HUES64 (cell line): ENCODE measurements at regions not wholly inside any gene's neighbourhood (a gene's known extent, or its start where the extent isn't known, plus 50 kb on each side); places are given as distances from the start of the nearest gene placed in this dataset.

Source experiments
- H3K27ac ChIP-seq: 2 replicates; pipeline ENCODE4 v1.7.0; 2013; ENCODE audit warnings: low read depth, low read length, inconsistent platforms
- H3K27me3 ChIP-seq: 2 replicates; pipeline ENCODE4 v1.6.1; 2013; ENCODE audit warnings: mild to moderate bottlenecking, low read length; ENCODE audit not compliant: insufficient read depth
- H3K36me3 ChIP-seq: 2 replicates; pipeline ENCODE4 v1.6.1; 2013; ENCODE audit warnings: mild to moderate bottlenecking, low read length; ENCODE audit not compliant: insufficient read depth
- H3K4me1 ChIP-seq: 2 replicates; pipeline ENCODE4 v1.6.1; 2013; ENCODE audit warnings: mild to moderate bottlenecking, low read length, moderate library complexity; ENCODE audit not compliant: insufficient read depth
- H3K4me3 ChIP-seq: 2 replicates; pipeline ENCODE4 v1.5.1; 2013; ENCODE audit warnings: mild to moderate bottlenecking, low read length, moderate library complexity
- H3K9ac ChIP-seq: 2 replicates; pipeline ENCODE4 v1.6.1; 2013; ENCODE audit warnings: mild to moderate bottlenecking, low read depth, low read length
- H3K9me3 ChIP-seq: 2 replicates; pipeline ENCODE4 v1.6.1; 2013; ENCODE audit warnings: low read depth, low read length; ENCODE audit not compliant: insufficient read depth
- WGBS: fragments of 150-250, 120-280 bp; methylation state at CpG from one replicate; pipeline ENCODE4 v1.1.7; 2013; ENCODE audit warnings: missing lambda C conversion rate; 5-methylcytosine and 5-hydroxymethylcytosine counted together

DNA sequence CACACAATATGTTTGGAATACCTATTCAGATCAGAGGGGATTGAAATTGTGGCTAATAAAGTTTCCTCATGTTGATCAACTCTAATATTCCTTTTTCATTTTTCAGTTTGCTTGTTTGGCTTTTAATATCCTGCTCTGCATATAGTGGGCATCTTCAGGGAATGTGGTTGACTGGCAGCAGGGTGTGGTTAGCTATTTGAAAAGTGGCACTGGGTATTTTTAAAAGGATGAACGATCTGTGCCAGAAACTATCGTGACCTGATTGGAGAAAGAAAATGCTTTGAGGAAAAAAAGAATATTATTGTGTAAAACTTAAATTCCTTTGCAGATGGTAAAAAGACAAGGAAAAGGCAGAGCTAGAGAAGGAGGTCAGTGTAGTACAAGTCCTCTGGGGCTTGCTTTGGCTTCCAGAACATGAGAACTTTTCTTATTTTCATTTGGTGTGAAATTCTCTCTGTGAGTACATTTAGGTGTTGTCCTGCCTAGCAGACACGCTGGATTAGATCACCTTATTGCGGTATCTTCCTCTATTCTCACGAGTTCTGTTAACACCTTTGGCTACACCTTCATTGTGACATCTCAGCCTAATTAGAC lies 329.7 kb upstream of the SNX7 start:
- H3K36me3 ChIP-seq = no peaks in the 10 kb centered on the region
- H3K4me1 ChIP-seq = peaks cover 8% of the 10 kb centered on the region; the same call in 1 of the 2 replicates
- no peaks in the 10 kb centered on the region for H3K9me3 ChIP-seq
- no peak overlapping the region for H3K27ac ChIP-seq
- WGBS = 95% methylated on average over 5 of the region's 5 CpGs
- no peak overlapping the region for H3K9ac ChIP-seq
- H3K4me3 ChIP-seq = no peak overlapping the region
- no peaks in the 10 kb centered on the region for H3K27me3 ChIP-seq

DNA sequence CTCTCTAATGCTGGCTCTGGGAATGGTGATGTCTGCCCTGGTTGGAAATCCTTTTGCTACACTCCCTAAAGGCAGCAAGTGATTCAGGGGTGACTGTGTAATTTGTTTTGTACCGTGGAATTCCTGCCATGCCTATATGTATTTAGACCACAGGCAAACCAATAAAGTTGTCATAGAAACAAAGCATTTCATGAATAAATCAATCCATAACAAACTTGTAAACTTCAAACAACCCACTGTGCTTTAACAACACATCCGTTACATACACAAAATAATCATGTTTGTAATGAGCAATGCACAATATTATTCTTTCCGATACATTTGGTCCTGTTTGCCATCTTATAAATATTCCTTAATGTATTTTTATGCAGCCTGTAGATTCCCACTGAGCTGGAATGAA lies 330.3 kb upstream of the SNX7 start:
- H3K27me3 ChIP-seq = no peaks in the 10 kb centered on the region
- H3K4me1 ChIP-seq = peaks cover 8% of the 10 kb centered on the region; the same call in 1 of the 2 replicates
- H3K4me3 ChIP-seq = no peak overlapping the region
- no peak overlapping the region for H3K27ac ChIP-seq
- no peaks in the 10 kb centered on the region for H3K9me3 ChIP-seq
- no peaks in the 10 kb centered on the region for H3K36me3 ChIP-seq
- 91% methylated on average over 2 of the region's 3 CpGs for WGBS
- H3K9ac ChIP-seq = no peak overlapping the region

DNA sequence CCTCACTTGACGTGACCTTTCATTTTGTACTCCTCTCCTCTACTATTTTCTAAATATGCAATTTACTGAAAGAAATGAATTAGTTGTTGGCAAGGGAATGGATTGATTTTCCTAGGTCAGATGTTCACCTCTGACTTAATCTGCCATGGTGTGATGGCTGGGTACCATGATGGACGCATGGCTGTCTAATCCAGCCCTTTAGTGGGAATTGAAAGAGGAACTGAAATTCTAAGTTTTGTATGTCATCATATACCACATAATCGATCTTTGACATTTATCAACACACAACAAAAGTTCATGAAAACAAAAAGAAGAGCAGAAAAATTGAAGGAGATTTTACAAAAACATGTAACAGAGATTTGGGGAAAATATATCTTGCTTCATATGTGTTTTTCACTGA lies 331.3 kb upstream of the SNX7 start:
- H3K4me3 ChIP-seq = no peak overlapping the region
- H3K36me3 ChIP-seq = no peaks in the 10 kb centered on the region
- peaks cover 15% of the 10 kb centered on the region for H3K4me1 ChIP-seq
- no peaks in the 10 kb centered on the region for H3K9me3 ChIP-seq
- WGBS = 83% methylated on average over 2 of the region's 3 CpGs
- no peak overlapping the region for H3K27ac ChIP-seq
- H3K27me3 ChIP-seq = no peaks in the 10 kb centered on the region
- H3K9ac ChIP-seq = no peak overlapping the region

DNA sequence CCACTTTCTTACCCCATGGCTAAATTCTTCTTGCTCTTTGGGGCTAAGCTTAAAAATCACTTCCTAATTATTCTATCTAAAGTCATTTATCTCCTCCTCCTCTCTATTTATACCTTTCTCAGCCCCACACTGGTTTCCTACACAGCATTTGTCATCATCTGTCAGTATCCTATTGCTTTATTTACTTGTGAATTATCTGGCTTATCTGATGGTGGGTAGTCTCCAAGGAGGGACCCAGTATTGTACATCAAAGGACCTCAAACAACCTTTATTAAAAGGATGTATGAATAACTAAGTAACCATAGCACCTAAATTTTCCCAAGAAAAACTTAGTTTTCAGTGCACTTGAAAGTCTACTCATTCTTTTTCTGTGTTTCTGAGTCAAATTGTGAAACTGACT lies 332.7 kb upstream of the SNX7 start:
- no peak overlapping the region for H3K4me3 ChIP-seq
- no peaks in the 10 kb centered on the region for H3K9me3 ChIP-seq
- no peaks in the 10 kb centered on the region for H3K36me3 ChIP-seq
- H3K9ac ChIP-seq = no peak overlapping the region
- H3K27ac ChIP-seq = no peak overlapping the region
- peaks cover 24% of the 10 kb centered on the region for H3K4me1 ChIP-seq
- H3K27me3 ChIP-seq = no peaks in the 10 kb centered on the region

DNA sequence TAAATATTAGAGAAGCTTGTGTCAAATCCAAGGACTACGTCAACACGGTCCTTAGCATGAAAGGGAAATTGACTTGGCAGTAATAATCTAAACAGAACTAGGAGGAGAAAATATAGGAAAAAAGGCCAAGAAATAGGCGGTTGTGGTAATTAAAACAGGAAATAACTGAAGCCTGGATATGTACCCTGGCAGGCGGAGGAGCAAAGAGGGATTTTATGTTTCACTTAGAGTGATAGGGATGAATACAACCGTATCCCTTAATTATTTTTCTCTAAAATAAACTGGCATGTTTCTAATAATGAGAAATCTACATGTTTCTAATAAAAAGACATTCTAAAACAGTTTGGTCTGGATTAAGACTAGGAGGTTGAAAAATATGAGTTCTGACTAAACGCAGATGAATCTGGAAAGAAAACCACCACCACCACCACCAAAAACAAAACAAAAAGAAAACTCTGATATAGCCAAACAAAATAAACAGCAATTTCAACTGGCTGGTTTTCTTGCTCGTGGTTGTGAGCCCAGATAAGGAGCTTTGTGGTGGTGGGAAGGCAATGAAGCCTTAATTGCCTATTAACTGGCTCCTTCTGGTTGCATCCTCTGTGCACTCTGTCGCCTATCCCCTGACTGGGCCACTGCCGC lies 334.2 kb upstream of the SNX7 start:
- no peaks in the 10 kb centered on the region for H3K9me3 ChIP-seq
- H3K4me1 ChIP-seq = peaks cover 27% of the 10 kb centered on the region
- no peak overlapping the region for H3K9ac ChIP-seq
- H3K36me3 ChIP-seq = no peaks in the 10 kb centered on the region
- 89% methylated on average over 7 of the region's 9 CpGs for WGBS
- H3K27me3 ChIP-seq = no peaks in the 10 kb centered on the region
- H3K27ac ChIP-seq = no peak overlapping the region
- H3K4me3 ChIP-seq = no peak overlapping the region

DNA sequence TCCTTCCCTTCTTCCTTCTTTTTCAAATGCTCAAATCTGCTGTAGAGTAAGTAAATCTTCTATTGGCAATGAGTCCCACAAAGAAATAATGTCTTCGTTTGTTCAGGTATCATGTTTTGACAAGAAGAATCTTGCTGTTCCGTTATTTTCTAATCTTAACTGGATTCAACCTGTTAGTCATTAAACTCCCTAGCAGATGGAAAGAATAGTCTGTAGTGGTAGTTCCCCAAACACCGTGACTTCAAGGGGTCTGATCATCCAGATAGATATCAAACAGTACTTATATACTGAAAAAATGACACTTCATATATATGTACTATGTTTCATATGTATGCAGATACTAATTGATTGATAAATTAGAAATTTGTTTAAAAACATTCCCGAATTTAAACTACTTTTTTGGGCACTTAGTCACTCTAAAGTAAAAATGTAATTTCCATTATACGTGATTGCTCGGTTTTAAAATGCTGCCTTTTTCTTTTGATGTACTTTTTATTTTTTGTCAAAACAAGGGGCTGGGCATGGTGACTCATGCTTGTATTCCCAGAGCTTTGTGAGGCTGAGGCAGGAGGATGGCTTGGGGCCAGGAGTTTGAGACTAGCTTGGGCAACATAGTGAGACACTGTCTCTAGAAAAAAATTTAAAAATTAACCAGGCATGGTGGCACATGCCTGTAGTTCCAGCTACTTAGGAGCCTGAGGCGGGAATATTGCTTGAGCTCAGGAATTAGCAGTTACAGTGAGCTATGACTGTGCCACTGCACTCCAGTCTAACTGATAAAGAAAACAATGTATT lies 335.7 kb upstream of the SNX7 start:
- no peaks in the 10 kb centered on the region for H3K9me3 ChIP-seq
- no peak overlapping the region for H3K4me3 ChIP-seq
- no peaks in the 10 kb centered on the region for H3K27me3 ChIP-seq
- no peaks in the 10 kb centered on the region for H3K36me3 ChIP-seq
- H3K9ac ChIP-seq = no peak overlapping the region
- H3K27ac ChIP-seq = no peak overlapping the region
- peaks cover 27% of the 10 kb centered on the region for H3K4me1 ChIP-seq
- 95% methylated on average over 5 of the region's 7 CpGs for WGBS

DNA sequence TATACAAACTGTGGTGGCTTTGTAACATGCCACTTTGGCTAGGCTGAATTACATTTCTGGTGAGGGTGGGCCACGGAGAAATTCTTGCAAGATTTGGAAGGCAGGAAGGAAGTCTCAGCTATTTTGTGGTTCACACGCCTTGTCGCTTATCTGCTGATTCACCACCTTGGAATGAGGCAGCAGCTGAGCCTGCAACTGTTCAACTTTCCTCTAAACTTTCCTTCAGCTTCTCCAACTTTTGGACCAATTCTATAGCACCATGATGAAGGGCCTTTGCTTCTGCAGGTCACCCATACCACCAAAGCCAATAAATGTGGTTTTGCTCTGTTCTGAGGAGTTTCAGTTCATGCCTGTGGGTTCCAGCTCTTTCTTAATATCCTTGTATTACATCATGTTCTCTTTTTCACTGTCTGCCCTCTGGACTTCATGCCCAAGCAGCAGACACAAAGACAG lies 337.6 kb upstream of the SNX7 start:
- 46% methylated on average over 3 of the region's 3 CpGs for WGBS
- no peaks in the 10 kb centered on the region for H3K27me3 ChIP-seq
- H3K36me3 ChIP-seq = no peaks in the 10 kb centered on the region
- no peaks in the 10 kb centered on the region for H3K9me3 ChIP-seq
- peaks cover 27% of the 10 kb centered on the region for H3K4me1 ChIP-seq
- H3K27ac ChIP-seq = peak overlapping the region; percentile 34; the same call in 1 of the 2 replicates
- H3K4me3 ChIP-seq = no peak overlapping the region
- H3K9ac ChIP-seq = no peak overlapping the region; the same call in 1 of the 2 replicates

DNA sequence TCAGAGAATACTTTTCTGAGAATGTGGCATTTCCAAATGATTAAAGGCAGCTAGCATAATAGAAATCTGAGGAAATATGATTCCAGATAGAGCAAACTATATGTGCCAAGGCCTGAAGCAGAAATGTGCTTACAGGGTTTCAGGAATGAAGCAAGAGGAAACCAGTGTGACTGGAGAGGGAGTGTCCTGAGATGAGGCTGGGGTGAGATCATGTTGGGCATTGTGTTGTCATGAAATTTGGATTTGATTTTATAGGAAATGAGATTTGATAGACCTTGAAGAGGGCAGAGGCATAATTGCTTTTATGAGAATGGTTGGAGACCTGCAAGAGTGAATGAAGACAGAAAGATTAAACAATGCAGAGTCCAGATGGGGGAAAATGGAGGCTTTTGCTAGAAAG lies 338.1 kb upstream of the SNX7 start:
- no peaks in the 10 kb centered on the region for H3K36me3 ChIP-seq
- no peak overlapping the region; the same call in 1 of the 2 replicates for H3K27ac ChIP-seq
- no peak overlapping the region for H3K9ac ChIP-seq
- no peaks in the 10 kb centered on the region for H3K27me3 ChIP-seq
- H3K4me3 ChIP-seq = no peak overlapping the region
- H3K4me1 ChIP-seq = peaks cover 27% of the 10 kb centered on the region
- H3K9me3 ChIP-seq = no peaks in the 10 kb centered on the region

DNA sequence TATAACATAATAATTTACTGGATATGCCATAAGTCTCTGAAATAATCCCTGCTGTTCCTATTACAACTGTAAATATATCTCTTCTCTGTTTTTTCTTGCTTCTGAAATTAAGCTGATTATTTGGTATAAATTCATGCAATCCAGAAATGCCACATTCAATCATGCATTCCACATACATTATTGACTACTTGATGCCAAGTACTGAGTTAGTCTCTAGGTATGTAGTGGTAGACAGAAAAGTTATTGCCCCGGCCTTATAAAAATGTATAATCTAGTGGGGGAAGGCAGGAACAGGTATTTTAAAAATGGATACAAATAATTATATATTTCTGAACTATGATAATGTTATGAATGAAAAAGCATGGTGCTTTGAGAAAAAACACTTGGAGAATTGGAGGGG lies 338.6 kb upstream of the SNX7 start:
- Histone ChIP-seq H3K4me3 (no peak overlapping the region), H3K9me3 (no peaks in the 10 kb centered on the region), H3K9ac (no peak overlapping the region), H3K4me1 (peaks cover 27% of the 10 kb centered on the region), H3K36me3 (no peaks in the 10 kb centered on the region), H3K27ac (no peak overlapping the region; the same call in 1 of the 2 replicates), H3K27me3 (no peaks in the 10 kb centered on the region)
- 100% methylated on average over 1 of the region's 1 CpG for WGBS

DNA sequence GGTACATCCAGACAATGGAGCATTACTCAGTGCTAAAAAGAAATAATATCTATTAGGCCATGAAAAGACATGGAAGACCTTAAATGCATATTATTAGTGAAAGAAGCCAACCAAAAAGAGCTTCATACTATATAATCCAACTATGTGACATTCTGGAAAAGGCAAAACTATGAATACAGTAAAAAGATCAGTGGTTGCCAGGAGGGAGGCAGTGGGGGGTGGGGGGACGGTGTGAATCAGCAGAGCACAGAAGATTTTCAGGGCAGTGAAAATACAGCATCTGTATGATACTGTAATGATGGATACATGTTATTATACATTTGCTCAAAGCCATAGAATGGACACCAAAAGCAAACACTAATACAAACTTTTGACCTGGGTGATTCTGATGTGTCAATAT lies 339.4 kb upstream of the SNX7 start:
- Histone ChIP-seq H3K4me3 (no peak overlapping the region), H3K27me3 (no peaks in the 10 kb centered on the region), H3K36me3 (no peaks in the 10 kb centered on the region), H3K9me3 (no peaks in the 10 kb centered on the region), H3K27ac (no peak overlapping the region), H3K4me1 (peaks cover 23% of the 10 kb centered on the region), H3K9ac (no peak overlapping the region)
- 81% methylated on average over 1 of the region's 1 CpG for WGBS

DNA sequence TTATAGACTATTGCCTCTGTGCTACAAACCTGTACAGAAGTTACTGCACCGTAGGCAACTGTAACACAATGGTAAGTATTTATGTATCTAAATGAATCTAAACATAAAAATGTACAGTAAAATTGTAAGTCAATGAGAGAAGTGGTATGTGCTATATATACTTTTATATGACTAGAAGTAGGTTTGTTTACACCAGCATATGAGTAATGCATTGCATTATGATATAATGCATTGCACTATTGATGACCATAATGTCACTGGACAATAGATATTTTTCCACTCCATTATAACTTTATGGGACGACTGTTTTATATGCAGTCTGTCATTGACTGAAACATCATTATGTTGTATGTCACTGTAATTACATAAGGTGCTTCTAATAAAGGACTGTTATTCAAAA lies 340.3 kb upstream of the SNX7 start:
- WGBS = no CpG with 5 or more reads among the region's 2 CpGs
- Histone ChIP-seq H3K9ac (no peak overlapping the region), H3K4me3 (no peak overlapping the region), H3K4me1 (peaks cover 23% of the 10 kb centered on the region), H3K27me3 (no peaks in the 10 kb centered on the region), H3K36me3 (no peaks in the 10 kb centered on the region), H3K9me3 (no peaks in the 10 kb centered on the region), H3K27ac (no peak overlapping the region)
